Tibial artery (tissue), 4 donors: ENCODE measurements at regions not wholly inside any gene's neighbourhood (a gene's known extent, or its start where the extent isn't known, plus 50 kb on each side); places are given as distances from the start of the nearest gene placed in this dataset.

Experiments used
- DNase-seq, 2 donors: peaks; one replicate each; pipeline ENCODE4 v3.0.0-alpha.2; 2019
- H3K27ac ChIP-seq, 2 donors: fragments of 200-600 bp; sonication (generic) in 1 of 2; 1 replicate in 1 of 2; 2 replicates in 1 of 2; pipeline ENCODE4 v1.5.1; 2018 to 2019; ENCODE audit warnings: mild to moderate bottlenecking in 1 of 2
- H3K27me3 ChIP-seq, 2 donors: fragments of 200-600 bp; sonication (generic) in 1 of 2; one replicate each; pipeline versions ENCODE4 v1.5.1 to v1.6.0; 2016 to 2019
- H3K36me3 ChIP-seq, 3 donors: fragments of 200-600 bp; sonication (generic) in 2 of 3; one replicate each; pipeline ENCODE4 v1.5.1; 2016 to 2019; ENCODE audit warnings: mild to moderate bottlenecking in 2 of 3
- H3K4me1 ChIP-seq, 4 donors: fragments of 200-600 bp; sonication (generic) in 2 of 4; 1 replicate in 3 of 4; 2 replicates in 1 of 4; pipeline ENCODE4 v1.5.1; 2016 to 2019
- H3K4me3 ChIP-seq, 2 donors: fragments of 200-600 bp; sonication (generic) in 1 of 2; 1 replicate in 1 of 2; 2 replicates in 1 of 2; pipeline ENCODE4 v1.5.1; 2018 to 2019; ENCODE audit warnings: mild to moderate bottlenecking in 2 of 2
- H3K9me3 ChIP-seq, 3 donors: fragments of 200-600 bp; sonication (generic) in 1 of 3; one replicate each; pipeline ENCODE4 v1.5.1; 2016 to 2019
- CTCF ChIP-seq, 2 experiments: fragments of 200-600 bp in 1 of 2; fragments of 450-650 bp in 1 of 2; IDR thresholded peaks; one replicate each; pipeline ENCODE4 v1.5.1; 2017 to 2019; ENCODE audit warnings: antibody characterized with exemption in 2 of 2, mild to moderate bottlenecking in 1 of 2, moderate library complexity in 1 of 2
- intact Hi-C: fragments of 100-400 bp; cut with DNase I; formaldehyde crosslinking; loops from one replicate; pipeline ENCODE4 v1.15.0; 2023; ENCODE audit warnings: low total_unique reads

GRCh38 chr1:82582347-82582746, 781.6 kb downstream of the ADGRL2 start:
- DNase-seq = no peak
- H3K9me3 ChIP-seq = no peaks in the 10 kb centered on the region
- peaks cover 0 to 25% (median 8%) of the 10 kb centered on the region in 4 donors for H3K4me1 ChIP-seq
- intact Hi-C loops = no loop called here
- no peaks in the 10 kb centered on the region for H3K27me3 ChIP-seq
- H3K4me3 ChIP-seq = no peak overlapping the region
- TF ChIP-seq CTCF (IDR thresholded peaks at IDR 0.05) = no peak
- H3K36me3 ChIP-seq = no peaks in the 10 kb centered on the region
- H3K27ac ChIP-seq = no peak overlapping the region

- no peak for TF ChIP-seq CTCF (IDR thresholded peaks at IDR 0.05)
- H3K27me3 ChIP-seq = no peaks in the 10 kb centered on the region
- intact Hi-C loops = no loop called here
- H3K4me3 ChIP-seq = no peak overlapping the region
- no peaks in the 10 kb centered on the region for H3K36me3 ChIP-seq
- no peaks in the 10 kb centered on the region for H3K9me3 ChIP-seq
- no peak for DNase-seq
- peaks cover 0 to 25% (median 8%) of the 10 kb centered on the region in 4 donors for H3K4me1 ChIP-seq
- H3K27ac ChIP-seq = peak overlapping the region; percentile 28 to 48
Measured at GRCh38 chr1:82578086-82578726, 777.5 kb downstream of the ADGRL2 start.

- Histone ChIP-seq H3K9me3 (no peaks in the 10 kb centered on the region), H3K36me3 (no peaks in the 10 kb centered on the region), H3K4me3 (no peak overlapping the region), H3K27ac (no peak overlapping the region), H3K4me1 (peaks cover 0 to 27% (median 11%) of the 10 kb centered on the region in 4 donors), H3K27me3 (no peaks in the 10 kb centered on the region)
- intact Hi-C loops = no loop called here
- no peak for TF ChIP-seq CTCF (IDR thresholded peaks at IDR 0.05)
- no peak for DNase-seq
Measured at GRCh38 chr1:82567348-82567747, 766.6 kb downstream of the ADGRL2 start.

GRCh38 chr1:82565546-82565945, 764.8 kb downstream of the ADGRL2 start:
- Histone ChIP-seq H3K27me3 (no peaks in the 10 kb centered on the region), H3K36me3 (no peaks in the 10 kb centered on the region), H3K4me1 (peaks cover 0 to 31% (median 13%) of the 10 kb centered on the region in 4 donors), H3K4me3 (no peak overlapping the region), H3K27ac (no peak overlapping the region), H3K9me3 (no peaks in the 10 kb centered on the region)
- intact Hi-C loops = no loop called here
- DNase-seq = no peak
- TF ChIP-seq CTCF (IDR thresholded peaks at IDR 0.05) = no peak

- DNase-seq = no peak
- no peaks in the 10 kb centered on the region for H3K9me3 ChIP-seq
- TF ChIP-seq CTCF (IDR thresholded peaks at IDR 0.05) = peak in 1 of 2 experiments; percentile 8
- no peak overlapping the region for H3K4me3 ChIP-seq
- peaks cover 0 to 31% (median 13%) of the 10 kb centered on the region in 4 donors for H3K4me1 ChIP-seq
- no peaks in the 10 kb centered on the region for H3K36me3 ChIP-seq
- no peak overlapping the region for H3K27ac ChIP-seq
- H3K27me3 ChIP-seq = no peaks in the 10 kb centered on the region
- intact Hi-C loops = no loop called here
Measured at GRCh38 chr1:82565146-82565545, 764.4 kb downstream of the ADGRL2 start.
